ENCODE measurements at regions not wholly inside any gene's neighbourhood (a gene's known extent, or its start where the extent isn't known, plus 50 kb on each side); places are given as distances from the start of the nearest gene placed in this dataset.

DNA sequence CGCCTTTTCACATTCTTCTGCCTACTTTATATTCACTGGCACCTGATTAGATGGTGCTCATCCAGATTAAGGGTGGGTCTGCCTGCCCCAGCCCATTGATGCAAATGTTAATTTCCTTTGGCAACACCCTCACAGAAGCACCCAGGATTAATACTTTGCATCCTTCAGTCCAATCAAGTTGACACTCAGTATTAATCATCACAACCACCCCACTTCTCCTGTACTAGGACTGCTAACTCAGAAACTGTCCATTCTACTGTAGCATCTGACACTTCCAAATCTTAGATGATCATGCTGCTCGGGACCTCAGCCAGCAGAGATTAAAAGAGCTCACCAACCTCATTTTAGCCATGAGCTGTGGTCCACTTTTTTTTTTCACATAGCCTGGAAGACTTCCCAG lies 268.5 kb downstream of the SATB2 start:
- TF ChIP-seq, protein P1, sequence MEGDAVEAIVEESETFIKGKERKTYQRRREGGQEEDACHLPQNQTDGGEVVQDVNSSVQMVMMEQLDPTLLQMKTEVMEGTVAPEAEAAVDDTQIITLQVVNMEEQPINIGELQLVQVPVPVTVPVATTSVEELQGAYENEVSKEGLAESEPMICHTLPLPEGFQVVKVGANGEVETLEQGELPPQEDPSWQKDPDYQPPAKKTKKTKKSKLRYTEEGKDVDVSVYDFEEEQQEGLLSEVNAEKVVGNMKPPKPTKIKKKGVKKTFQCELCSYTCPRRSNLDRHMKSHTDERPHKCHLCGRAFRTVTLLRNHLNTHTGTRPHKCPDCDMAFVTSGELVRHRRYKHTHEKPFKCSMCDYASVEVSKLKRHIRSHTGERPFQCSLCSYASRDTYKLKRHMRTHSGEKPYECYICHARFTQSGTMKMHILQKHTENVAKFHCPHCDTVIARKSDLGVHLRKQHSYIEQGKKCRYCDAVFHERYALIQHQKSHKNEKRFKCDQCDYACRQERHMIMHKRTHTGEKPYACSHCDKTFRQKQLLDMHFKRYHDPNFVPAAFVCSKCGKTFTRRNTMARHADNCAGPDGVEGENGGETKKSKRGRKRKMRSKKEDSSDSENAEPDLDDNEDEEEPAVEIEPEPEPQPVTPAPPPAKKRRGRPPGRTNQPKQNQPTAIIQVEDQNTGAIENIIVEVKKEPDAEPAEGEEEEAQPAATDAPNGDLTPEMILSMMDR (IDR thresholded peaks at IDR 0.05), result no peak
- TF ChIP-seq POLR2A (IDR thresholded peaks at IDR 0.05), result no peak

All from thyroid gland (tissue), 4 donors.